Ishikawa (cell line): ENCODE measurements at regions not wholly inside any gene's neighbourhood (a gene's known extent, or its start where the extent isn't known, plus 50 kb on each side); places are given as distances from the start of the nearest gene placed in this dataset.

Experiments
- EGR1 ChIP-seq: IDR thresholded peaks from 2 replicates; pipeline ENCODE4 v1.6.1; 2012
- TAF1 ChIP-seq: IDR thresholded peaks from 2 replicates; pipeline ENCODE4 v1.6.1; 2012; ENCODE audit warnings: low read depth, mild to moderate bottlenecking

DNA sequence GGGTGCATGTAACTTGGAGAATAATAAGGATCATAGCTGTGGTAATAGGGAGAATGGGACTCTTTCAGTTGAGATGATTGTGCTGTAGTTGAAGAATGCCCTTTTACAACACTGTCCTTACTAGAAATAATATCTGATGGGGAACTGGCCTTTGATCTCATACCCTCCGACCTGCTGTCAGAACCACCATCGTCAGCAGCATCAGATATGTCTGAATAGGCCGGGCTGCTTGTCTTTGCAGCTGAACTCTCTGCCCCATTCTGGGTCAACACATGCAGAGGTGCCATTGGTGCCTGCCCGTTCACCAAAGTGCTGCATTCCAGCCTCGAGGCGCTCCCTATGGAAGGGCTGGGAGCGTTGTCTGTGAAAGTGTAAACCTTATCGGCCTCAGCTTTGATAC lies 99.1 kb downstream of the ZNF608 start:
- TF ChIP-seq EGR1 (no peak), TAF1 (no peak)
